ENCODE measurements at regions not wholly inside any gene's neighbourhood (a gene's known extent, or its start where the extent isn't known, plus 50 kb on each side); places are given as distances from the start of the nearest gene placed in this dataset.

DNA sequence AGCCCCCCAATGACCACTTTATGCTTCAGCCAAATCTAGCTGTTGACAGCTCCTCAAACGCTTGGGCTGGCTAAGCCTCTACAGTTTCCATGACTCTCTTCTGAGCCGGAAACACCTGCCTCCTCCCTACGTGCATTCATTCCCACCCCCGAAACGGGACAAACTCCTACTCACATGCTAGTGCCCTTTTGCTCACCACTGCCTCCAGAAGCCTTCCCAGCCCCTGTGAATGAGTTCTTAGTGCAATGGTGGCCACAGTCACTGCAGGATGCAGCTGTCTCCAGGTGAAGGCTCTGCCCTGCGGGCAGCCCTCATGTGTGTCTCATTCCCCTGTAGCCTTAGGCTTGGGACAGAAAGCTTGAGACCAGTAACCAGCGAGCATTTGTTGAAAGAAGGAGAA is 68.8 kb upstream of the DAB2IP start:
- Histone ChIP-seq H3K36me3 (no peaks in the 10 kb centered on the region), H3K27ac (no peak overlapping the region), H3K27me3 (ENCODE audit: insufficient read depth, low read depth, severe bottlenecking) (no peaks in the 10 kb centered on the region), H3K9me3 (ENCODE audit: severe bottlenecking) (no peaks in the 10 kb centered on the region), H3K4me3 (ENCODE audit: low read depth, low read length) (no peak overlapping the region)
- DNase-seq = no peak
- TF ChIP-seq, protein P1, sequence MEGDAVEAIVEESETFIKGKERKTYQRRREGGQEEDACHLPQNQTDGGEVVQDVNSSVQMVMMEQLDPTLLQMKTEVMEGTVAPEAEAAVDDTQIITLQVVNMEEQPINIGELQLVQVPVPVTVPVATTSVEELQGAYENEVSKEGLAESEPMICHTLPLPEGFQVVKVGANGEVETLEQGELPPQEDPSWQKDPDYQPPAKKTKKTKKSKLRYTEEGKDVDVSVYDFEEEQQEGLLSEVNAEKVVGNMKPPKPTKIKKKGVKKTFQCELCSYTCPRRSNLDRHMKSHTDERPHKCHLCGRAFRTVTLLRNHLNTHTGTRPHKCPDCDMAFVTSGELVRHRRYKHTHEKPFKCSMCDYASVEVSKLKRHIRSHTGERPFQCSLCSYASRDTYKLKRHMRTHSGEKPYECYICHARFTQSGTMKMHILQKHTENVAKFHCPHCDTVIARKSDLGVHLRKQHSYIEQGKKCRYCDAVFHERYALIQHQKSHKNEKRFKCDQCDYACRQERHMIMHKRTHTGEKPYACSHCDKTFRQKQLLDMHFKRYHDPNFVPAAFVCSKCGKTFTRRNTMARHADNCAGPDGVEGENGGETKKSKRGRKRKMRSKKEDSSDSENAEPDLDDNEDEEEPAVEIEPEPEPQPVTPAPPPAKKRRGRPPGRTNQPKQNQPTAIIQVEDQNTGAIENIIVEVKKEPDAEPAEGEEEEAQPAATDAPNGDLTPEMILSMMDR (IDR thresholded peaks at IDR 0.05; ENCODE audit: low read depth, low read length) = no peak

DNA sequence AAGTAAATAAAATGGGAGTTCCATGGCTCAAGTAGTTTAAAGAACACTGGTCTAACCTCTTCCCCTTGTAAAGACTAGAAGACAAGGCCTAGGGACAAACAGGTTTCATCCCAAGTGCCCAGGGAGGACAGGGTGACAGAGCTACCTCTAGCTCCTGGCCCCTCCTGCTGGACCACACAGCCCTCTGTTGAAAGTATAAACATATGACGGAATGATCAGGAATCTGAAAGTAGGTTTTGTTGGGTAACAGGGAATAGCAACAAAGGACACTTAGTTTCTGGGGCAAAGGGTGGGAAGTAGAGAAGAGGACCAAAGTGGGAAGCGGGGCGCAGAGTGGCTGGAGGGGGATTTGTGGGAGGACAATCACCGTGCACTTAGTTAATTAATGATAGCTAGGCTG is 67.0 kb upstream of the DAB2IP start:
- Histone ChIP-seq H3K27me3 (ENCODE audit: insufficient read depth, low read depth, severe bottlenecking) (no peaks in the 10 kb centered on the region), H3K27ac (no peak overlapping the region), H3K4me3 (ENCODE audit: low read depth, low read length) (no peak overlapping the region), H3K36me3 (peaks cover 2% of the 10 kb centered on the region; the same call in 1 of the 2 replicates), H3K9me3 (ENCODE audit: severe bottlenecking) (no peaks in the 10 kb centered on the region)
- TF ChIP-seq, protein P1 (IDR thresholded peaks at IDR 0.05; ENCODE audit: low read depth, low read length) = no peak
- no peak for DNase-seq

DNA sequence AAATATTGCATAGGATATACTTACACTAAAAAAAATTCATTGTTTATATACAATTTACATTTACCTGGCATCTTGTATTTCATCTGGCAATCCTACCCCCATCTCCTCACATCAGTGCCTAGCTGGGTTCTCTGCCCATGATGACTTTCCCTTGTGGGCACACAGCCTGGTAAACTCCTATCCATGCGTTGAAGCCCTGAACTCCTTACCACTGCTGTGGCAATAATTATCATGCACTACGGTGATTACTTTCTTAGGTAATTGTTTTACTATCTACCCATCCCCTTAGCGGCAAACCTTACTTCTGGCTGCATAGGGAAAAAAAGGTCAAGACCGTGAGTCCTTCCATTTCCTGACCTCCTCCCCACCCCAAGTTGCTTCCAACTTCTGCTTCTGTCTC is 63.6 kb upstream of the DAB2IP start:
- no peaks in the 10 kb centered on the region for H3K27me3 ChIP-seq (ENCODE audit: insufficient read depth, low read depth, severe bottlenecking)
- no peak overlapping the region for H3K4me3 ChIP-seq (ENCODE audit: low read depth, low read length)
- no peak for DNase-seq
- H3K36me3 ChIP-seq = peaks cover 4% of the 10 kb centered on the region; the same call in 1 of the 2 replicates
- TF ChIP-seq, protein P1 (IDR thresholded peaks at IDR 0.05; ENCODE audit: low read depth, low read length) = no peak
- no peaks in the 10 kb centered on the region for H3K9me3 ChIP-seq (ENCODE audit: severe bottlenecking)
- no peak overlapping the region for H3K27ac ChIP-seq

DNA sequence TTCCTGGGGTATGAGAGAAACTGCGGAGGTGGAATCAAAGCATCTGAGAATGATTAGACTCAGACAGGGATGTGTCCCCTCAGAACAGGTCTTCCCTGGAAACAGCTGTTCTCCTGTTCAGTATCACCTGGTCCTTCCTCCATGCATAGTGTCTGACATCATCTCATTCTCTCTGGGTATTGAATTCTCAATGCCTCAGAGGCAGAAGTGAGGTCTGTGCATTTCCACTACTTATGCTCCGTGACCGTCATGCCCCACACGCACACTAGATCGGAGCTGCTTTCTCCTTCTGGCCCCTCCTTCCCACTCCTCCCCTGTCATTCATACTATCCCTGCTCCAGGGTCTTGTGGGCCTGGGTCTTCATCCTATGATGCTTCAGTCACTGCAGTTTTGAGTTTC is 61.4 kb upstream of the DAB2IP start:
- Histone ChIP-seq H3K27me3 (ENCODE audit: insufficient read depth, low read depth, severe bottlenecking) (no peaks in the 10 kb centered on the region), H3K27ac (no peak overlapping the region), H3K4me3 (ENCODE audit: low read depth, low read length) (no peak overlapping the region), H3K36me3 (peaks cover 4% of the 10 kb centered on the region; the same call in 1 of the 2 replicates), H3K9me3 (ENCODE audit: severe bottlenecking) (no peaks in the 10 kb centered on the region)
- no peak for DNase-seq
- TF ChIP-seq, protein P1 (IDR thresholded peaks at IDR 0.05; ENCODE audit: low read depth, low read length) = no peak

DNA sequence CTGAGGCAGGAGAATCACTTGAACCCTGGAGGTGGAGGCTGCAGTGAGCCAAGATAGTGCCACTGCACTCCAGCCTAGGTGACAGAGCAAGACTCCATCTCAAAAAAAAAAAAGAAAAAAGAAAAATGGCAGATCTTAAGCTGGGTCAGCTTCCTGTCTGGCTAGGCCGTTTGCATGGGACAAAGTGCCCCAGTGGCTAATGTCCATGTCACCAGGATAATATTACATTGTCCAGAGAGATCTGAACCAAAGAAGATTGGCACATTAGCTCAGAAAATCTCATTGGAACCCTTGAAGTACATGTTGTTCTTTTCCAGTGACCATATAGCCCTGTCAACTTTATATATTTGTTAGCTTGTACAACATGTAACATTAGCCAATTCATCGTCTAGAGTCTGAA is 59.2 kb upstream of the DAB2IP start:
- TF ChIP-seq, protein P1 (IDR thresholded peaks at IDR 0.05; ENCODE audit: low read depth, low read length) = no peak
- Histone ChIP-seq H3K4me3 (ENCODE audit: low read depth, low read length) (no peak overlapping the region), H3K27ac (no peak overlapping the region), H3K9me3 (ENCODE audit: severe bottlenecking) (peaks cover 5% of the 10 kb centered on the region), H3K36me3 (peaks cover 4% of the 10 kb centered on the region; the same call in 1 of the 2 replicates), H3K27me3 (ENCODE audit: insufficient read depth, low read depth, severe bottlenecking) (no peaks in the 10 kb centered on the region)
- no peak for DNase-seq

DNA sequence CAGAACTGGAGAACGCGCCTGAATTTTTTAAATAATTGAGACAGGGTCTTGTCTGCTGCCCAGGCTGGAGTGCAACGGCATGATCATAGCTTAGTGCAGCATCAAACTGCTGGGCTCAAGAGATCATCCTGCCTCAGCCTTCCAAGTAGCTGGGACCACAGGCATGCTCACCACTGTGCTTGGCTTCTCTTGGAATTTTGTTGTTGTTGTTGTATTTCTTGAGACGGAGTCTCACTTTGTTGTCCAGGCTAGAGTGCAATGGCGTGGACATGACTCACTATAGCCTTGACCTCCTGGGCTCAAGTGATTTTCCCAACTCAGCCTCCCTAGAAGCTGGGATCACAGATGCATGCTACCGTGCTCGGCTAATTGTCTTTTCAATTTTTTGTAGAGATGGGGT is 58.4 kb upstream of the DAB2IP start:
- DNase-seq = no peak
- H3K27ac ChIP-seq = no peak overlapping the region
- no peaks in the 10 kb centered on the region for H3K27me3 ChIP-seq (ENCODE audit: insufficient read depth, low read depth, severe bottlenecking)
- H3K36me3 ChIP-seq = peaks cover 4% of the 10 kb centered on the region; the same call in 1 of the 2 replicates
- no peak overlapping the region for H3K4me3 ChIP-seq (ENCODE audit: low read depth, low read length)
- TF ChIP-seq, protein P1 (IDR thresholded peaks at IDR 0.05; ENCODE audit: low read depth, low read length) = no peak
- H3K9me3 ChIP-seq (ENCODE audit: severe bottlenecking) = peaks cover 11% of the 10 kb centered on the region
